HuH-7 (cell line): ENCODE measurements at regions not wholly inside any gene's neighbourhood (a gene's known extent, or its start where the extent isn't known, plus 50 kb on each side); places are given as distances from the start of the nearest gene placed in this dataset.
"Not testable (repeated sequence)": the region's sequence is repeated elsewhere in the genome, so short reads cannot be mapped to it uniquely, and the experiment has no call there.

ENCODE experiments used
- DNase-seq: peaks from one replicate; pipeline ENCODE4 v3.0.0; 2011; ENCODE audit warnings: low spot score

DNA sequence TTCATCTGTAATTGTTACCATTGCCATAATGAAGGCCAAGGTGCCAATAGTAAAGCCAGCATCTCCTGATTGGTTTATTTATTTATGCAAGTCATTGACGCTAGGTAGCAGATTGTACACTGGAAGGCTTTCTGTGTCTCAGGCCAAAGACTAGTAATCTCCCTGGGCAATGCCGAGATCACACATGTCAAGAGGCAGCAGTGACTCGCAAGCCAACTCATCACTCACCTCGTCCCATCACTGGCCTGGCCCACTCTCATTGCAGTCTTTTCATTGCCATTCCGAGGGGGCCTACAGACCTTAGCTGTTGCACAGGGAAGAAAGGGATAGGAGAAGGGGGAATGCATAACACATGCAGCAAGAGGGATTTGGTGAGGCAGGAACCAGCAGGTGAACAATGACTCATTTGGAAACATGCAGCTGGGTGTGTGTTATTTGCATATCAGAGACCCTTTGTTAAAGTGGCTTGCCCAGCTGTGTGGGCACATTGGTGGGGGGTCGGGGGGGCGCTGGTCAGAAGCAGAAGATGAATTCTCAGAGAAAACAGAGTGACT, 448.7 kb upstream of the HNRNPA3 start:
- DNase-seq = no peak

DNA sequence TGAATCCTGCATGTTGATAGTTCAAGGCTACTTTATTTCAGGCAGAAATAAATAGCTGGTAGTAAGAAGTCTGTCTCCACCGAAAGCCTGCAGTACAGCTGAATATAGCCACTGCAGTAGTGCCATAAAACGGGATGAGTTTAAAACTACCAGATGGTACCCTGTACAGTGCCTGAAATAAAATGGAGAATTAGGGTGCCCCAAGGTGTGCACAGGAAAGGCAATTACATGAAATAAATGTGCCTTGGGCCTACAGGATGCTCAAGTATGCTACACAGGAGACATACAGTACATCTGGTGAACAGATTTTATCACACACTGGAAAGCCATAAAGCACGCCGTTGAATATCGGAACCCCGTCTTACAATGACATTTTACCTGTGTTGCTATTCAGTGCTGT, 447.7 kb upstream of the HNRNPA3 start:
- DNase-seq = no peak

- DNase-seq = no peak
Observed at GRCh38 chr2:176766005-176766404, 446.6 kb upstream of the HNRNPA3 start.

- no peak for DNase-seq
Observed at GRCh38 chr2:176768185-176768584, 444.4 kb upstream of the HNRNPA3 start.

DNA sequence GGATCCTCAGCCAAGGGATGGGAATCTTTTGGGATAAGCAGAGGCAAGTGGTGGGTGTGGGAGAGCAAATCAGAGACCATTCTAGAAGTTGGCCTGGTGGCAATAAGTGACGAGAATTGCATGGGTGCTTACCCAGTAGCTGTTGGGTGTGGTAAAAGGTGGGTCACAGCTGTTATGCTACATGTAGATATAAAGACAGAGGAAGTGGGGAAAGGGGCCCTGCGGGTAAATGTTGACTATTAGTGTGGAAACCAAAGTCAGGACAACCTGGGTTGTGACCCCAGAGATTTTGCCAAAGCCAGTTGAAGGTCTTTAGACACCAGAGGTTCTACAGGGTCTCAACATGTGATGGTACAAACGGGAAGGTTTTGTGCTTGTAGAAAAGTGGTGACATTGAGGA, 443.6 kb upstream of the HNRNPA3 start:
- no peak for DNase-seq

- DNase-seq = no peak
Observed at GRCh38 chr2:176769499-176770370, 442.9 kb upstream of the HNRNPA3 start.

DNA sequence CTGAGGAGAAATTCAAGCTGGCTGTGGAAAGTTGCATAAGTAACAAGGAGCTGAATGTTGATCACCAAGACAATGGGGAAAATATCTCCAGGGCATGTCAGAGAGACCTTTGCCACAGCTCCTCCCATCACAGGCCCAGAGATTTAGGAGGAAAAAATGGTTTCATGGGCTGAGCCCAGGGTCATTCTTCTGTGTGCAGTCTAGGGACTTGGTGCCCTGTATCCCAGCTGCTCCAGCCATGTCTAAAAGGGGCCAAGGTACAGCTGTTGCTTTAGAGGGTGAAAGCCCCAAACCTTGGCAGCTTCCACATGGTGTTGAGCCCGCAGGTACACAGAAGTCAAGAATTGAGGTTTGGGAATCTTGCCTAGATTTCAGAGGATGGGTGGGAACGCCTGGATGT, 439.8 kb upstream of the HNRNPA3 start:
- no peak for DNase-seq

- DNase-seq = no peak
Observed at GRCh38 chr2:176774766-176775451, 437.7 kb upstream of the HNRNPA3 start.

- DNase-seq = no peak
Observed at GRCh38 chr2:176777262-176777661, 435.3 kb upstream of the HNRNPA3 start.

GRCh38 chr2:176779917-176780316, 432.7 kb upstream of the HNRNPA3 start:
- DNase-seq = no peak

GRCh38 chr2:176780348-176780747, 432.2 kb upstream of the HNRNPA3 start:
- no peak for DNase-seq

DNA sequence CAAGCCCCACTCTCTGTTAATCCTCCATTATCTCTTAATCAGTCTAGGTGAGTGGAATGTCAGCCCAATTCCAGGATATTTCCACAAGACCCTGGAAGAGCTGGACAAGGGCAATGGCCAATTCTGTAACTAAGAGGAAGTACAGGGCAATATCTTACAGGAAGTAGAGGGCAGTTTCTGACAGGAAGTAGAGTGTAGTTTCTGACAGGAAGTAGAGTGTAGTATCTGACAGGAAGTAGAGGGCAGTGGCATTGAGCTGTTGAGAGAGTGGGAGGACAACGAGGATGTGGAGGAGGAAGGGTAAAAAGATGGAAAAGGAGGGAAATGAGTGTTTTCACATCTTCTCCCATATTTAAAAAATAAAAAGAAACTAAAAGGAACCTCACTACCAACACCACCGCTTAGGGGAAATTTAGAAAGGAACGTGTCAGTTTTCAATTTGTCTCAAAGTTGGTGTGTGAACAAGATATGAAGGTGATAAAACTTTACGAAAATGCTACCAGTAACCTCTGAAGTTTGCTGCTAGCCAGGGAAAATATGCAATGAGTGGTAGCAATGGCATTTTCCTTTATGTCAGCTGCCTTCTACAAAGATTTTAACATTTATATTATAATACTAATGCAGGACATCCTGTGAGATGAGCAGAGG, 430.9 kb upstream of the HNRNPA3 start:
- no peak for DNase-seq

GRCh38 chr2:176784633-176785200, 427.9 kb upstream of the HNRNPA3 start:
- no peak for DNase-seq

GRCh38 chr2:176789751-176790150, 422.8 kb upstream of the HNRNPA3 start:
- no peak for DNase-seq

DNA sequence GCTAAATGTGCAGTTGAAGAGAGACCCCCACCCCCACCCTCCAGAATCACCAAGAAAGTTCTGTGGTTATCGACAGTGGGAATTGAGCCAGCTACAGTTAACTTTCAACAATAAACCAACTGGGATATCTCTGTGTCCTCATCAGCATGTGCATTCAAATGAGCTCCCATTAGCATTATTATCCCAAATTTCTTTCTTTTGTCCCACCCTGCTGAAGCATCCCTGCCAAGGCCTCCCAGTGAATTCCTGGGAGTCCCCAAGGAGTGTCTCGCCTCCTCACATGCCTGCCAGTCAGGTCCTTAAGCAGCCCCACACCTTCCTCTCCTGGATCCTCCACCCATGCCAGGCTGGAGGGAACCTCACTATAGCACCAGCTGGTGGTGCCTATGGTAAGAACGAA, 422.1 kb upstream of the HNRNPA3 start:
- no peak for DNase-seq

DNA sequence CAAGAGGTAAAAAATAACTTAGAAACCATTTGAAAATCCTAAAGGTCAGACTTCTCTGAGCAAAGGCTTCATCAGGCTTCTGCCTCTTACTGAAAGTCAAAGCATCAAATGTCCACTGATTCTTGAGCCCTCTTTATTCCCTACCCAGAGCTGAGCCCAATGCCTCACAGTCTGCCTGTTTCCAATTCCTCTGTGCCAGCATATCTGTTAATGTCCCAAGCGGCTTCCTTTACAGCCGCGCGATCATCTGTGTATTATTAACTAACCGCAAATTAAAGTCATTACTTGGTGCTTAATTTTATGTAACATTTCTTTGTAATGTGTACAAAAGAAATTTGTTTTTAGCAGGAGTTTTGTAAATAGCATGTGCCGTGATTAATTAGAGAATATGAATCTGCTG, 418.8 kb upstream of the HNRNPA3 start:
- DNase-seq = no peak

DNA sequence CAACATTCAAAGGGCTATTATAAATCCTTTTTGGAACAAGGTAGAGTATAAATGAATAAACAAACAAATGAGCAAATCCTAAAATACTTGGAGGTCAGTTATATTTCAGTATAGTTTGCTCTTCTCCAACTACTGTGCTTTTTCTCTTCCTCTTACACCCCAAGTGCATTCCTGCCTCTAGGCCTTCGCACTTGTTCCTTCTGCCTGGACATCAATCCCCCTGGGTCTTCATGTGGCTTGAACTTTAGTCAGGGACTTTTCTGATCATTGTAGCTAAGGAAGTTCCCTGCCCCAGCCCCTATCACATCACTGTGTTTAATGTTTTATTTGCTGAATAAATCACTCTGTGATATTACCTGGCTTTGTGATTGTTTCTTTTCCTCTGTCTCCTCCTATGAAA, 418.2 kb upstream of the HNRNPA3 start:
- DNase-seq = no peak

GRCh38 chr2:176795823-176796222, 416.8 kb upstream of the HNRNPA3 start:
- DNase-seq = no peak

- not testable (repeated sequence) for DNase-seq
Observed at GRCh38 chr2:176796677-176797076, 415.9 kb upstream of the HNRNPA3 start.

- DNase-seq = no peak
Observed at GRCh38 chr2:176804392-176804791, 408.2 kb upstream of the HNRNPA3 start.

GRCh38 chr2:176805345-176805744, 407.2 kb upstream of the HNRNPA3 start:
- no peak for DNase-seq

GRCh38 chr2:176812246-176812775, 400.3 kb upstream of the HNRNPA3 start:
- no peak for DNase-seq
